HFF-Myc (cell line): ENCODE measurements at regions not wholly inside any gene's neighbourhood (a gene's known extent, or its start where the extent isn't known, plus 50 kb on each side); places are given as distances from the start of the nearest gene placed in this dataset.
A peak's percentile ranks its signal among the peaks of the same experiment; 100 is the strongest.

Experiments used
- DNase-seq: peaks from one replicate; pipeline ENCODE4 v3.0.0-alpha.2; 2011; ENCODE audit warnings: low read depth; ENCODE audit errors: extremely low read depth
- H3K4me3 ChIP-seq: replicated peaks from 2 replicates; pipeline ENCODE4 v1.5.1; 2011; ENCODE audit warnings: low read depth, mild to moderate bottlenecking, control low read depth, low read length
- CTCF ChIP-seq: IDR thresholded peaks from 2 replicates; pipeline ENCODE4 v1.5.1; 2012; ENCODE audit warnings: mild to moderate bottlenecking, low read depth, low read length, control low read depth; ENCODE audit errors: missing control alignments

GRCh38 chr6:2488578-2488977 lies 243.2 kb upstream of the GMDS start:
- no peak for DNase-seq
- no peak for TF ChIP-seq CTCF
- no peak overlapping the region for H3K4me3 ChIP-seq

GRCh38 chr6:2485116-2485515 lies 239.7 kb upstream of the GMDS start:
- DNase-seq = no peak
- no peak for TF ChIP-seq CTCF
- H3K4me3 ChIP-seq = no peak overlapping the region

DNA sequence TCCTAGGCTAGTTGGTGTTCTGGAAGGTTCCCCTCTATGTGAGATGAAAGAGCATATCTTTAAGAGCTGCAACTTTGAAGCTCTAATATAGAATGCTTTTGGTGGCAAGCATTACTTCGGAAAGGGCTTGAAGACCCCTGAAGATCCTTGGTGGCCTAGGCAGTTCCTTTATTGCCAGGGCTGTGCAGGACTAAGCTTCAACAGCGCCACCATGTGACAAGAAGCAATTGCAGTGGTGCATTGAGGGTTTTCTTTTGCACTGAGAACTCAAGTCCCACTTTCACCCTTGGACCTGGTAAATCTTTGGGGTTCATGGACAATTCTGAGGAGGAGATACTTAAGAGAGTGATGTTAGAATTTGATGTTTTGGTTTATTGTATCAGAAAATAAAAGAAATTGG lies 237.4 kb upstream of the GMDS start:
- no peak for DNase-seq
- TF ChIP-seq CTCF = peak; percentile 33

DNA sequence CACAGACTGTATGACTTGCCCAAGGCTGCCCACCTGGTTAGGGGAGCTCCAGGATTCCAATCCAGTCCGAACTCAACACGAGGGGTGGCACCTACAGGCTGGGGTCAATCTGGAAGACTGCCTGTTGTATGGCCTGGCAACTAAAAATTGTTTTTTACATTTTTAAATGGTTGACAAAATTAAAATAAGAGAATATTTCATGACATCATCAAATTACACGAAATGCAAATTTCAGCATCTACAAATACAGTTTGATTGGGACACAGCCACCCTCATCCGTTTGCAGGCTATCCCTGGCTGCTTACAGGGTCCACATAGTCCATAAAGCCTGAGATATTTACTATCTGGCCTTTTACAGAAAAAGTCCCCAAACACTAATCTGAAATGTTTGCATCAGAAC lies 235.9 kb upstream of the GMDS start:
- no peak overlapping the region for H3K4me3 ChIP-seq

More for the DNA sequence above, 237.4 kb upstream of the GMDS start:
- no peak overlapping the region for H3K4me3 ChIP-seq

DNA sequence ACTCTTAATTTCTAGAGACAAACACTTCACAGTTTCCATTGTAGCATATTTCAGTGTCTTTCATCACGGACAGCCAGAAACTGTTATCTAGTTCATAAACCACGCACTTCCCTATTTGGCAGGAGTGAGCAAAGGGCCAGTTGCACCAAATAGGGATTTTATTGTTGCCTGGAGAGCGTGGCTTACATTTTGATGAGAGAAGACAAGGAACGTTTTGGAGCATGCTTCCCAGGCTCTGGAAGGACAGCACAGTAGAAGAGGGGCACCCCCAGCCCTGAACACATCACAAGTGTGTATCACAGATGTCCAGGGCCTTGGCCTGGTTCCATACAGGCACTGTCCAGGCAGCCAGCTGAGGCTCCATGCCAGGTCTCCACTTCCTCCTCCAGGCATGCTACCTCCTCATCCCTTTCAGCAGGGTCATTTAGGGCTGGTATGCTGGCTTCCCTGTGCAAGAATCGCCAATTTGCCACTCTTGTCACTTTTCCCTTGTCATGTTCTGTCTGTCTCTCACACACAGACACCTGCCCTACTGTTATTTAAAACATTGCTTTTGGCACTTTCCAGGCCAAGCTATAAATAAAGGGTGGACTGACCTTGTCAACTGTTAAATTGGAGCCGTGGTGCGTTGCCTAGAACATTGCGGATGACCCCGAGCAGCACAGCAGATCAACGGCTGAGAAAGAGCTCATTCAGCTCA lies 235.0 kb upstream of the GMDS start:
- TF ChIP-seq CTCF = no peak
- no peak for DNase-seq
- no peak overlapping the region for H3K4me3 ChIP-seq

More for the DNA sequence above, 235.9 kb upstream of the GMDS start:
- DNase-seq = no peak
- no peak for TF ChIP-seq CTCF

DNA sequence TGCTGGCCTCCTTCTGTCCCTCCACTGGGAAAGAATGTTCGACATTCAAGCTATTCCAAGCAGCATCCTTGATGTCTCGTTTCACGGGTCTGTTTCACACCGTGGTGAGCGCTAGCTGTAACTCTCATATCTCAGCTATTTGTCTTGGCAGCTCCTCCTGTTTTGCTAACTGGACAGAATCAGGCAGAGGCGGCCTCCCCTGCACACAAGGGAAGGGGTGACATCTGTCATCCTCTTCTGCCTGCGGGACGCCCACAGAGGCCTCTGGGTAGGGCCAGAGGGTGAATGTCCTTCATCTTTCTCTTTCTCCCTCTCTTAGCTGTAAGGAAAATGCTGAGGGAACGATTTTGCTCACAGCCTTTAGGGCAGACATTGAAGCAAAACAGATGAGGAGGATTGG lies 232.8 kb upstream of the GMDS start:
- no peak for TF ChIP-seq CTCF
- no peak overlapping the region for H3K4me3 ChIP-seq
- DNase-seq = no peak

- no peak for TF ChIP-seq CTCF
- DNase-seq = no peak
- no peak overlapping the region for H3K4me3 ChIP-seq
These were observed 232.3 kb upstream of the GMDS start for GRCh38 chr6:2477666-2478065.
